NT2/D1 (cell line): ENCODE measurements at regions not wholly inside any gene's neighbourhood (a gene's known extent, or its start where the extent isn't known, plus 50 kb on each side); places are given as distances from the start of the nearest gene placed in this dataset.

Source experiments
- DNase-seq: peaks from one replicate; pipeline ENCODE4 v3.0.0-alpha.2; 2011; ENCODE audit warnings: low read depth, low spot score
- H3K27me3 ChIP-seq: 2 replicates; pipeline ENCODE4 v1.6.0; 2011; ENCODE audit warnings: mild to moderate bottlenecking; ENCODE audit not compliant: insufficient read length, insufficient read depth
- H3K36me3 ChIP-seq: 2 replicates; pipeline ENCODE4 v1.6.1; 2011; ENCODE audit warnings: mild to moderate bottlenecking, low read length, mixed read lengths; ENCODE audit not compliant: insufficient read depth, insufficient read length
- H3K4me1 ChIP-seq: 2 replicates; pipeline ENCODE4 v1.5.1; 2011; ENCODE audit not compliant: insufficient read depth, insufficient read length
- H3K4me3 ChIP-seq: 2 replicates; pipeline ENCODE4 v1.5.1; 2011; ENCODE audit warnings: low read depth; ENCODE audit not compliant: insufficient read length
- H3K9ac ChIP-seq: 2 replicates; pipeline ENCODE4 v1.6.0; 2011; ENCODE audit warnings: low read depth; ENCODE audit not compliant: insufficient read length
- H3K9me3 ChIP-seq: 2 replicates; pipeline ENCODE4 v1.5.1; 2011; ENCODE audit warnings: mild to moderate bottlenecking, low read length; ENCODE audit not compliant: insufficient read depth
- SUZ12 ChIP-seq: IDR thresholded peaks from 2 replicates; pipeline ENCODE4 v1.6.1; 2011; ENCODE audit not compliant: insufficient read length, insufficient read depth; ENCODE audit errors: extremely low read depth
- YY1 ChIP-seq: IDR thresholded peaks from 2 replicates; pipeline ENCODE4 v1.6.1; 2011; ENCODE audit not compliant: insufficient read length, insufficient read depth
- ZNF274 ChIP-seq: IDR thresholded peaks from 2 replicates; pipeline ENCODE4 v1.6.1; 2011; ENCODE audit warnings: mild to moderate bottlenecking, low read depth, low read length

DNA sequence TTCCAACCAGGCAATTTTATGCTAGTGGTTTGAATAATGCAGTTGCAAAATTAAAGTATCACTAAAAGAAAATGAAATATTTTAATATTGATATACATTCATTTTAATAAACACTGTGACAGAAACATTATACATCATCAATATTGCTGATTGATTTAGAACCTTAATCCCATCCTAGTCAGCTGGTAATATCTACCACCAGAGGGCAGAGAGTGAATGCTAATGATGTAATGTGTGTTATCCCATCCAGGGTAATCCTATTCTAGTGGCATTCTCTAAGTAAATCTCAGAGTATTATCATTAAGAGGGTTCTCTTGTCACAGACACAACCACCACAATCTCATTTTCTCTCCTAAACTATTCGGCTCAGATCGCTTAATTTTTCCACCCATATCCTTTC is 477.4 kb downstream of the CPS1 start:
- H3K4me3 ChIP-seq, result no peak overlapping the region
- TF ChIP-seq YY1, result no peak
- TF ChIP-seq ZNF274, result no peak
- no peak for TF ChIP-seq SUZ12
- H3K4me1 ChIP-seq, result no peaks in the 10 kb centered on the region
- H3K36me3 ChIP-seq, result no peaks in the 10 kb centered on the region
- no peaks in the 10 kb centered on the region for H3K27me3 ChIP-seq
- DNase-seq, result no peak
- no peaks in the 10 kb centered on the region for H3K9me3 ChIP-seq
- no peak overlapping the region for H3K9ac ChIP-seq

DNA sequence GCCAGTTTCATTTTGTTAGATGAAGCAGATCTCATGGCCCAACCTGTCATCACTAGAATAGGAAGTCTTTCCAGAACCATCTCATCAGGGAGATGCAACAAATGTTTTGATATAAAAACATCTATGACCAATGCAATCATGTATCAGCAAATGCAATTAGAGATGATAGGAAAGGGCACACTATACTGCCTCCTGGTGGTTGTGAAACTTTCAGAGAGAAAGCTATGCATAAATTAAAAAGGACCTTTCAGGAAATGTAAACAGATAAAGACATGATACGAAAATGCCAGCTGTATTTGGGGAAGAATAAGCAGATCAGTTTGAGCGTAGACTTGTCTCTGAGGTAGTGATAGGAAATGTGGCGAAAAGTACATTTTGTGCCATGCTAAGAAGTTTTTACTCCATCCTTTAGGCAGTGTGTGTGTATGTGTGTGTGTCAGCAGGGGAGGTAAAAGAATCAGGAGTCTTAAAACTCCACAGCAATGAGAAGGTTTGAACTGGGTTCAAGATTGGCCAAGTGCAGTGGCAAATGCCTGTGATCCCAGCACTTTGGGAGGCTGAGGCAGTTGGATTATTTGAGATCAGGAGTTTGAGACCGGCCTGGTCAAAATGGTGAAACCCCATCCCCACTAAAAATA is 479.3 kb downstream of the CPS1 start:
- Histone ChIP-seq H3K9ac (no peak overlapping the region), H3K4me1 (no peaks in the 10 kb centered on the region), H3K36me3 (no peaks in the 10 kb centered on the region), H3K9me3 (no peaks in the 10 kb centered on the region), H3K4me3 (no peak overlapping the region), H3K27me3 (no peaks in the 10 kb centered on the region)
- DNase-seq, result peak; percentile 16
- TF ChIP-seq ZNF274 (no peak), SUZ12 (no peak), YY1 (no peak)

- no peak overlapping the region for H3K4me3 ChIP-seq
- no peaks in the 10 kb centered on the region for H3K27me3 ChIP-seq
- DNase-seq, result no peak
- no peaks in the 10 kb centered on the region for H3K9me3 ChIP-seq
- H3K36me3 ChIP-seq, result no peaks in the 10 kb centered on the region
- H3K9ac ChIP-seq, result no peak overlapping the region
- H3K4me1 ChIP-seq, result no peaks in the 10 kb centered on the region
- no peak for TF ChIP-seq ZNF274
- no peak for TF ChIP-seq SUZ12
- TF ChIP-seq YY1, result no peak
Measured at GRCh38 chr2:211045025-211045424, 488.6 kb downstream of the CPS1 start.

DNA sequence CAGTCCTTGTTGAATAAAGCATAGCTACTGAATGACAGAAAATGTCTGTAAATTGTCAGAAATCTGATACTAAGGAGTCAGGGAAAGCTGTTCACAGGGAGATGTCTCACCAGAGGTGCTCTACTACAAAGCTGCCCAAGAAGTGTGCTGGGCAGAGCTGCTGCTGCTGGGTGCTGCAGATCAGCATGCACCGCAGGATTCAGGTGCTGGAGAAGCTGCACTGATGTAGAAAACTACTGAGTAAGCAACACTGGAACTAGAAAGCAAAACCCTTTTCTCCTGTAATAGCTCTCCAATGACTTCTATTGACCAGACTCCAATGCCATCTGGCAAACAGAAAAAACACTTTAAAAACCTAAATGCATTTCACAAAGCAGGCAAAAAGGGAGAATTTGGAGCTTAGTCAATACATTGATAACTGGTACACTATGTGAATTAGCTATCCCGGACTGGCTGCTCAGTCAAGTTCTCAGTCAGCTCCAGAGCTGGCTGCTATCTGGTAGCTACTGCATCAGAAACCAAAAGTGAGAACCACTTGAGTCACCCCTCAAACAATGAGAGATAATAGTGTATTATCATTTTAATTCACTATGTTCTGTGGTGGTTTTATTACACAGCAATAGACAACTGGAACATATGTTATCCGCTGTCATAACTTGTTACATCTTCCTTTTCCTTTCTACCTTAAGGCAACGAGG is 493.1 kb downstream of the CPS1 start:
- no peak for DNase-seq
- no peak overlapping the region for H3K4me3 ChIP-seq
- TF ChIP-seq SUZ12, result no peak
- TF ChIP-seq ZNF274, result no peak
- no peak for TF ChIP-seq YY1
- no peaks in the 10 kb centered on the region for H3K9me3 ChIP-seq
- H3K9ac ChIP-seq, result no peak overlapping the region
- H3K36me3 ChIP-seq, result no peaks in the 10 kb centered on the region
- no peaks in the 10 kb centered on the region for H3K27me3 ChIP-seq
- no peaks in the 10 kb centered on the region for H3K4me1 ChIP-seq

DNA sequence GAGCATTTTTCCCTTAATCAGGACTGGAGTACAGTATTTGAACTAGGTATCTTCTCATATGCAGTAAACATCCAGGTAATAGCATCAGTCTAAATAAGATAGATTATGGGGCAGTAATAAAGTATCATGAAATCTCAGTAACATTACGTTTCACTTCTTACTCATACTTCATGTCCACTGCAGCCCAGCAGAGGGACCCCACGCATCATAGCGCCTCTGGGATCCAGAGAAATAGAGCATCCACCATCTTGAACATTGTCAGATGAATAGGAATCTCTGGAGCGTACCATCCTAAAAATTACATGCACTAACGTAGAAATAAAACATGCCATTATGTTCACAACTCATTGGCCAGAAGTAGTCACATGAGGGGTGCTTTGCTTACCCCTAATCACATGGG is 499.0 kb downstream of the CPS1 start:
- H3K36me3 ChIP-seq, result no peaks in the 10 kb centered on the region
- no peak for TF ChIP-seq SUZ12
- TF ChIP-seq ZNF274, result no peak
- TF ChIP-seq YY1, result no peak
- DNase-seq, result peak; percentile 9
- H3K9me3 ChIP-seq, result no peaks in the 10 kb centered on the region
- no peak overlapping the region for H3K9ac ChIP-seq
- H3K4me3 ChIP-seq, result no peak overlapping the region
- no peaks in the 10 kb centered on the region for H3K4me1 ChIP-seq
- H3K27me3 ChIP-seq, result no peaks in the 10 kb centered on the region

DNA sequence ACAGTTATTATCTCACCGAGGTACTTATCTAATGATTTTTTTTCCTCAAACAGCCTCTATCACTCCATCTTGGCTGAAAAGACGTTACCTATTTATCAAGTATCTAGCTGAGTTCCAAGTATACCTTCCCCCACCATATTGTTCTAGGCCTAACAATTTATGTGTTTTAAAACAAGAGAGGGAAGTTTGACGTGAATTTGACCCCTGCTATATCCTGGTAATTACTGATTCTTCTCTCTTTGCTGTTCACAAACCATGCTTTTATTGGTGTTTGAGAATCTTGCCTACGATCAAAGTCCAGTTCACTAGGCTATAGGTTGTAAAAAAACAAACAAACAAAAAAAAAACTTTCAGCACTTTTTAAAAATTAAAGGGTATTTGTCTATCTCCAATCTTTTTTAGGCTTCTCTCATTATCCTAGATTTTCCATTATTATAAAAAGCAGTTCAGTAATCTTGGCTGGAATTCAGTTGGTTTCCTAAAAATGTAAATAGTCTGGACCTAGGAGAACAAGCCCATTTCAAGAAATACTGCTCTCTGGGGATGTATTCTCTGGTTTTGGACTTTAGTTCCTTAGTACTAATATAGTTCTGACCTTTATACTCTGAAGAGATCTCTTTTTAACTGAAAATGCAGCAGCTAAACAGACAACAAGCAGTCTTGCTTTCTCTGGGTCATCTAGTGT is 505.4 kb downstream of the CPS1 start:
- no peak for TF ChIP-seq ZNF274
- Histone ChIP-seq H3K27me3 (no peaks in the 10 kb centered on the region), H3K4me1 (no peaks in the 10 kb centered on the region), H3K9ac (no peak overlapping the region), H3K9me3 (no peaks in the 10 kb centered on the region), H3K4me3 (no peak overlapping the region), H3K36me3 (no peaks in the 10 kb centered on the region)
- no peak for DNase-seq

- Histone ChIP-seq H3K4me1 (no peaks in the 10 kb centered on the region), H3K9me3 (no peaks in the 10 kb centered on the region), H3K27me3 (no peaks in the 10 kb centered on the region), H3K36me3 (no peaks in the 10 kb centered on the region), H3K4me3 (no peak overlapping the region), H3K9ac (no peak overlapping the region)
- no peak for DNase-seq
- no peak for TF ChIP-seq ZNF274
- TF ChIP-seq SUZ12, result no peak
- no peak for TF ChIP-seq YY1
Measured at GRCh38 chr2:211062297-211062612, 505.9 kb downstream of the CPS1 start.
